KG1 (cell line): ENCODE measurements at regions not wholly inside any gene's neighbourhood (a gene's known extent, or its start where the extent isn't known, plus 50 kb on each side); places are given as distances from the start of the nearest gene placed in this dataset.
"Not testable (repeated sequence)": the region's sequence is repeated elsewhere in the genome, so short reads cannot be mapped to it uniquely, and the experiment has no call there.

Source experiments
- DNase-seq: peaks from one replicate; lab custom pipeline; 2025; lab: John Stamatoyannopoulos, UW

- DNase-seq: no peak
These were observed 150.6 kb upstream of the RUNX1 start for GRCh38 chr21:35199733-35200015.

GRCh38 chr21:35198982-35199732 lies 150.1 kb upstream of the RUNX1 start:
- no peak for DNase-seq

GRCh38 chr21:35198565-35198964 lies 149.5 kb upstream of the RUNX1 start:
- DNase-seq: no peak

- DNase-seq: no peak
These were observed 148.9 kb upstream of the RUNX1 start for GRCh38 chr21:35197992-35198431.

GRCh38 chr21:35197191-35197590 lies 148.1 kb upstream of the RUNX1 start:
- DNase-seq: no peak

- no peak for DNase-seq
These were observed 147.0 kb upstream of the RUNX1 start for GRCh38 chr21:35196128-35196527.

GRCh38 chr21:35195232-35195631 lies 146.1 kb upstream of the RUNX1 start:
- DNase-seq: no peak

GRCh38 chr21:35191754-35192153 lies 142.7 kb upstream of the RUNX1 start:
- DNase-seq: no peak

- DNase-seq: no peak
These were observed 142.0 kb upstream of the RUNX1 start for GRCh38 chr21:35191128-35191527.

- DNase-seq: no peak
These were observed 141.1 kb upstream of the RUNX1 start for GRCh38 chr21:35190201-35190701.

GRCh38 chr21:35189077-35189863 lies 140.2 kb upstream of the RUNX1 start:
- no peak for DNase-seq

GRCh38 chr21:35183389-35183788 lies 134.3 kb upstream of the RUNX1 start:
- DNase-seq: not testable (repeated sequence)

GRCh38 chr21:35179990-35180540 lies 131.0 kb upstream of the RUNX1 start:
- DNase-seq: no peak

GRCh38 chr21:35178827-35179226 lies 129.7 kb upstream of the RUNX1 start:
- no peak for DNase-seq

- DNase-seq: no peak
These were observed 129.0 kb upstream of the RUNX1 start for GRCh38 chr21:35178098-35178497.

- no peak for DNase-seq
These were observed 123.1 kb upstream of the RUNX1 start for GRCh38 chr21:35172231-35172630.

- no peak for DNase-seq
These were observed 122.3 kb upstream of the RUNX1 start for GRCh38 chr21:35171385-35171784.

GRCh38 chr21:35170818-35171217 lies 121.7 kb upstream of the RUNX1 start:
- no peak for DNase-seq

- DNase-seq: no peak
These were observed 121.1 kb upstream of the RUNX1 start for GRCh38 chr21:35170244-35170643.

- DNase-seq: no peak
These were observed 120.5 kb upstream of the RUNX1 start for GRCh38 chr21:35169574-35169973.

GRCh38 chr21:35168735-35169134 lies 119.6 kb upstream of the RUNX1 start:
- no peak for DNase-seq

- no peak for DNase-seq
These were observed 115.9 kb upstream of the RUNX1 start for GRCh38 chr21:35164971-35165483.

- no peak for DNase-seq
These were observed 115.3 kb upstream of the RUNX1 start for GRCh38 chr21:35164380-35164779.
